Dedifferentiated amniotic fluid mesenchymal stem cell (primary cell): ENCODE measurements at regions not wholly inside any gene's neighbourhood (a gene's known extent, or its start where the extent isn't known, plus 50 kb on each side); places are given as distances from the start of the nearest gene placed in this dataset.
A peak's percentile ranks its signal among the peaks of the same experiment; 100 is the strongest.
"Not testable (repeated sequence)": the region's sequence is repeated elsewhere in the genome, so short reads cannot be mapped to it uniquely, and the experiment has no call there.

ENCODE experiments used
- DNase-seq: peaks from one replicate; pipeline ENCODE4 v3.0.0-alpha.2; 2016; ENCODE audit errors: extremely low spot score

DNA sequence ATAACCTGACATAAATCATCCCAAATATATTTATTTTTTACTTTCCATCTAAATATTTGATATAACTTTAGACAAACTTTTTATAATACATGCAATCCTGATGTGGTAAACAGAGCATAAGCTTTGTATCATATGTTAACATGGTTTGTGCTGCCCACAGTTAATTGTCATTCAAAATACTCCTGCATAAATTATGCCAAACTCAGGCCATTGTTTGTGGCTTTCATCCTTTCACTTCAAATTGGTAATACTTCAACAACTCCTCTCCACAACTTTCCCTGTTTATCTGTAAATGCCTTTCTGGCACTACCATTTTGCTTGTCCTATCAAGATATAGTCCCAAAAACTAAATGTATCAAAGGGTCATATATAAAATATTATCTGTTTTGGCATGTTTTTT is 586.7 kb downstream of the HINT1 start:
- no peak for DNase-seq

- peak; percentile 27 for DNase-seq
Measured at GRCh38 chr5:130571076-130571475, 594.0 kb downstream of the HINT1 start.

DNA sequence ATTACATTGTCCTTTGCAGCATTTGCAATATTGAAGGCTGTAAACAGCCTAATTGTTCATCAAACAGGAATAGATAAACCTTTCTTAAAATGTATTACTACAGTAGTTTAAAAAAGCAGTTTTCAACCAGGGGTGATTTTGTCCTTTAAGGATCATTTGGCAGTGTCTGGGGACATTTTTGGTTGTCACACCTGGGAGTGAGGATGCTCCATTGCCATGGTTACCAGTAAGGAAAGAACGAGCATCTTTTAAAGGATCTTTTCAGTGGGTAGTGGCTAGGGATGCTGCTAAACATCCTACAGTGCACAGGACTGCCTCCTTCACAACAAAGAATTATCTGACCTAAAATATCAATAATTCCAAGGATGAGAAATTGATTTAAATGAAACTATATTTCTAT is 596.3 kb downstream of the HINT1 start:
- DNase-seq: no peak

- no peak for DNase-seq
Measured at GRCh38 chr5:130555429-130555828, 609.6 kb downstream of the HINT1 start.

DNA sequence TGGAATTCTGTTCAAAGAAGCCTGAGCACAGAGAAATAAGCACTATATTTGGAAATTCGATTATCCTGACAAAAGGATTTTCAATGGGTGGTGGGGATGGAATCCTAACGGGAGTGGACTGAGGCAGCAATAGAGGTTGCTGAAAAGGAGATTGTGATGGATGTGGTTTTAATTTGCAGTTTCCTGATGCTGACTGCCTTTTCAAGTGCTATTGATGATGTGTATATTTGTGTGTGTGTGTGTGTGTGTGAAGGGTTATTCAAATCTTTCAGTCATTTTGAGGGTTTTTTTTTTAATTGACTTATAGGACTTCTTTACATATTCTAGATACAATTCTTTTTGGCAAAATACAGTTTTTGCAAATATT is 614.5 kb downstream of the HINT1 start:
- DNase-seq: no peak

DNA sequence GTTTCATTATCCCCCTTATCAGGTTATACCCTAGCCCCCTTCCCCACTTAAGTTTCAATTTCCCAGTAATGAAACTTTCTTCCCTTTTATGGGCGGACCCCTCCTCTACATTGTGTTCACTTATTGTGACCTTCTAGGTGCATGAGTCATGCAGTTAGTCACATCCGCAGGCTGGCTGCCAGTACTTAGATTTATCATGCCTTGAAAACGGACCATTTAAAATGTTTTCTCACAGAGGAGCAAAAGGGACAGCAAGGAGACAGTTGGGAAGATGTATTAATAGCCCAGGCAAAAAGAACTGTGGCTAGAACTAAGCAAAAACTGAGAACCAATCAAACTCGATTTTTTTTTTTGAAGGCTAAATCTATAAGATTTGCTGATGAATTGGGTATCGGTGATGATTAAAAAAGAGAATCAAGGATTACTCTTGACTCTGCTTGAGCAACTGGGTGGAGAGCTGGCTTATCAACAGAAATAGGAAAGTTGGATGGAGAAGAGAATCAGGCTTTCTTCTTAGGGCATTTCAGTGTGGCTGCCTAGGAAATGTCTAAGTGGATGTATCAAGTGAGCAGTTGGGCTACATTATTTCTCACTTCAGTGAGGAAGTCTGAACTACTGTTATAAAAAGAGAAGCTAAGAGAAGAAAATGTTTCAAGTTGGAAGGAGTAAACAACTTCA is 615.0 kb downstream of the HINT1 start:
- DNase-seq: peak; percentile 27

- no peak for DNase-seq
Measured at GRCh38 chr5:130546211-130546610, 618.8 kb downstream of the HINT1 start.

DNA sequence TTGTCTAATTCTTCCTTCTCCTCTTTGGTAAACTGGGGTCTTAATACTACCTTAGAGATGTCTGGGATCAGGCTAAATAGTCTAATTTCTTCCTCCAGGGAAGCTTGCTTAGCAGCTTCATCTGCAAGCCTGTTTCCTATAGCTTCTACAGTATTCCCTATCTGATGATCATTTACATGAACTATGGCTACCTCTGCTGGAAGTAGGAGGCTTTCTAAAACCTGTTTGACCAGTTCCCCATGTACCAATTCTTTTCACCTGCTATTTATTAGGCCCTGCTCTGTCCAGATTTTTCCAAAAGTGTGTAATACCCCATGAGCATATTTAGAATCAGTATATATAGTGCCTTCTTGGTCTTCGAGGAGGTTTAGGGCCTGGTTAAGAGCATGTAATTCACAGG is 619.8 kb downstream of the HINT1 start:
- no peak for DNase-seq

DNA sequence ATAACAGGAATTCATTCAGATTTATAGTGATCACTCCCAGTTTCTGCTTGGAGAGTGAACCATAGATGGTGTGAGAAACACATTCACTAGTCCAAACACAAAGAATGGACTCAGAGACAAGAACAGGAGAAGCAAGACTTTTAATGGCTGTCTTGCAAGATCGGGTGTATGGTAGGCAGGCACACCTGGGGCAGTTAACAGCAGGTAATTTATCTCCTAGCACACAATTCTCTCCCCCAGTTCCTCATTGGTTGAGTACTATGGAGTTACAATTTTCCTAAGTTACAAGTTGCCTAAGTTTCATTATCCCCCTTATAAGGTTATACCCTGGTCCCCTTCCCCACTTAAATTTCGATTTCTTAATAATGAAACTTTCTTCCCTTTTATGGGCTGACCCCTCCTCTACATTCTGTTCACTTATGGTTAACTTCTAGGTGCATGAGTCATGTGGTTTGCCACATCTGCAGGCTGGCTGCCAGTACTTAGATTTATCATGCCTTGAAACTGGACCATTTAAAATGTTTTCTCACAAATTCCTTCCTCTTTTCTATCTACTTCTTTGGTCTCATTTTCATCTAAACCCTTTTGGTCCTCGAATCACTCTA is 623.3 kb downstream of the HINT1 start:
- no peak for DNase-seq

- DNase-seq: no peak
Measured at GRCh38 chr5:130536691-130537090, 628.4 kb downstream of the HINT1 start.

- DNase-seq: no peak
Measured at GRCh38 chr5:130532786-130533185, 628.5 kb downstream of the CHSY3 start.

DNA sequence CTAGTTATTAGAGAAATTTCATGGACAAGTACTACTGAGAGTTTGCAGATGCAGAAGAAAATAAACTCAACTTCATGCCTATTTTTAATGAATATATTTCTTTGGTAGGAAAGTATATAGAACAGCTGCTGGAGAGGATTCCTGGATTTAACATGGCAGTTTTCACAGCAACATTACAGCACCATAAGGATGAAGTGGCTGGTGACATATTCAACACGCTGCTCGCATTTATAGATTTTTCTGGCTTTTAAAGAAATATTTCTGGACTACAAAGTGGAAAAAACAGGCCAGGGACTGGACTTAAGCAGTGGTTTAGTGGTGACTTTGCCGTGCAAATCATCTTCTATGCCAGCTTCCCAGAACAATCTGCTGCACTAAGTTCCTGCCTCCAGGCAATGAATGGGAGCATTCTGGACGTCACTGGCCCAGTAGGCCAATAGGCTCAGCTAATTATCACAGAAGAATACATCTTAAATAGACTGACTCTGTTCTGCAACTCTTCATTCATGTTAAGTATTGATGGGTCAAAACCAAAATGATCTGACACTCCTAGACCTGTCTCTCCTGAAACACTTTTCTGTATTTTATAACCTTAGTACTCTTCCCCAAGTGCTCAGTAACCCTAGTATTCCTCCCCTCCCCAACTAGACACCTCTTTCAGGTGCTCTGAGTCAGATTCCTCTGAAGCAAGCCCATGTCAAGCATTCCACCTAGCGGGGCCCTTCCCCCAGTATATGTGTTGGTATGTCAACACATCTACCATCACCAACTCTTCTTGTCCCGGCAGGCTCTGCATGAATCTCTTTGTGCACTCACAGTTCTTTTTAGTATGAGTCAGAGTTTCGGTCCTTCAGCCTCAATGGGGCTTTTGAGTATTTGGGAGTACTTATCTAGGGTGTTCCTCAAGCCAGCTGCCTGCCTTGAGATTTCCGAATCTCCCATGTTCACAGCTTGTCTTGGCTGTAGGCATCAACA is 625.5 kb downstream of the CHSY3 start:
- no peak for DNase-seq

DNA sequence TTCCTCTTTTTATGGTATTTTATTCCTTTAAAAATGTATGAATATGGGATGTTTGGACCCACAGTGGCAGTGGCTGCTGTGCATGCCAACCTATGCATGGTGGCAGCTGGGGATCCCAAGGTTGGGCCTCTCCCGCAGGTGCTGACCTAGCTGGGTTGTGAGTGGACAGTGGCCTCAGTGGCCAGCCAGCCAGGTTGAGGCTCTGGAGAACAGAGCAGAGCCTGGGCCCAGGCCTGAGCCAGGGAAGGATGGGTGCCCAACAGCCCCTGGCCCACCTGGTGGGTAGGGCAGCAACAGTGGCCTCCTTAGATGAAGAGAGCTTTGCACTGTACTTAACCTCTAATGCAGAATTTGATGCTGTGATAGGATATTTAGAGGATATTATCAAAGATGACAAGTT is 624.8 kb downstream of the CHSY3 start:
- DNase-seq: no peak

DNA sequence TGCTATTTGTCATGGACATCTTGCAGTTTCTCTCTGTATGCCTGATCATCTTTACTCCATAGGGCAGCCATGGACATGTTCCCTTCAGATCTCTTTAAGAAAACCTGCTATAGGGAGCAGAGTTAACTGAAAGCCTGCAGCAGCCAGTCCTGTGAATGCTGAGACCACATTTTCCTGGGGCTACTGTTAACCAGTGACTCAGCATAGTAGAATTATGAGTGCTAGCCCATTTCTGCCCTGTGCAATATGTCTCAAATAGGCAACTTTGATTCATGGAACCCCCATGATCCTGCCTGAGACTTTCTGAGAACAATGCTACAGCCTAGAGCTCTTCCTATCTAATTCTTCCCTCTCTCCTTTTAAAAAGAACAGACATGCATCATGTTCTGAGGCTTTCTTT is 624.2 kb downstream of the CHSY3 start:
- no peak for DNase-seq

DNA sequence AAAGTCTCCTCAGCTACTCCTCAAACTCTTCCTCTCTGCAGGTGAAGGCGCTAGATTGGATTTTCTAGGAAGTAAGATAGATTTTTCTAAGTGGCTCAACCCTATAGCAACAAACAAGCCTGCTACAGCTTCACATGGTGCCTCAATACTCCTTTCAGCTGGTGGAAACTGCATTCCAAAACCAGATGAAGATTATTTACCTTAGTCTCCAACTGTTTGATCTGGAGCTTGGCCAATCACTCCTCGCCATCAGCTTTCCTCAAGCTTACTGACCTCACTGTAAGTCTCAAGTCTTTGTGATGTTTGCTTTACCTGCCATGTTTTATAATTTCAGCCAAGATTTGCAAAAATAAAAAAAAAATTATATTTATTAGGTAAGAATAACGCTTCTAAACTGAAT is 622.4 kb downstream of the CHSY3 start:
- DNase-seq: no peak

DNA sequence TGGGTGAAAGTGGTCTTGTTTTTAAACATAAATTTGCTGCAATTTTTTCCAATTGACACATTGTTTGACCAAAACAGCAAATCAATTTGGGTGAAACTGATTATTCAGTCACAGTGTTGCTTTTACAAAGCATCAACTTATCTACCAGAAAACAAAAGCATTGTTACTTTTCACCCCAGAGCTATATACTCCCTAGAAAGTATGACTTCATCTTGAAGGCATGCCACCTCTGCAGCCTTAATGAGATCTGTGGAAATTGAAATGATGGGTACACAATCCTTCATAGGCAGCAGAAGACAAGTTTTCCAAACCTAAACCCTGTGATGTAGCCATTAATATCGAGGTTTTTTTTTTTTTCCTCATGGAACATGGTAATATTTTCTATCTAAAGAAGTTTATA is 615.9 kb downstream of the CHSY3 start:
- DNase-seq: no peak

DNA sequence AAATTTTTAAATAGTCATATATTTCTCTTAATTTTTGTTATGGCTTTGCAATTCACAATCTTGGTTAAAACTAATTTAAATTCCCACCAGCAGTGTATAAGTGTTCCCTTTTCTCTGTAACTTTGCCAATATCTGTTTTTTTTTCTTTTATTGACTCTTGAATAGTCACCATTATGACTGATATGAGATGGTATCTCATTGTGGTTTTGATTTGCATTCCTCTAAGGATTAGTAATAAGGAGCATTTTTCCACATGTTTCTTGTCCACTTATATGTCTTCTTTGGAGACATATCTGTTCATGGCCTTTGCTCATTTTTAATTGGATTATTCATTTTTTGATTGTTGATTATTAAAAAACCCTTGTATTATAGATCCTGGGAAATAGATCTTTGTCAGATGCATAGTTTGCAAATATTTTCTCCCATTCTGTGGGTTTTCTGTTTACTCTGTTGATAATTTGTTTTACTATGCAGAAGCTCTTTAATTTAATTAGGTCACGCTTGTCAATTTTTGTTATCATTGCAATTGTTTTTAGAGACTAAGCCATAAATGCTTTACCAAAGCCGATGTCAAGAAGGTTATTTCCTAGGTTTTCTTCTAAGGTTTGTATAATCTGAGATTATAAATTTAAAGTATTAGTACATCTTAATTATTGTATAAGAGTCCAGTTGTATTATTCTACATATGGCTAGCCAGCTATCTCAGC is 610.9 kb downstream of the CHSY3 start:
- DNase-seq: peak; percentile 51

DNA sequence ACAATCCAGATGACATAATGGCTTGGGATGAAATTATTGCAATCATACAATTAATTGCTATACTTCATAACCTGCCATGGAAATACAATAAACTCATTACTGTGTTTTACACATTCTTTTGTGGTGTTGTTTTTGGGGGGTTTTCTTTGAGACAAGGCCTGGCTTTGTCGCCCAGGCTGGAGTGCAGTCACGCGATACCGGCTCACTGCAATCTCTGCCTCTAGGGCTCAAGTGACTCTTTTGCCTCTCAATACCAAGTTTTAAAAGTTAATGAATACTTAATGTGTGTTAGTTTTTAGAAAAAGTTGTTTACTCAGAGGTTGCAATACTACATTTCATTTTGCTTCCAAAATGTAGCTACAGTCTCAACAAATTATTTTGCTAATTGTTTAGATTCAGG is 598.4 kb downstream of the CHSY3 start:
- DNase-seq: no peak

- no peak for DNase-seq
Measured at GRCh38 chr5:130501151-130501865, 597.0 kb downstream of the CHSY3 start.

DNA sequence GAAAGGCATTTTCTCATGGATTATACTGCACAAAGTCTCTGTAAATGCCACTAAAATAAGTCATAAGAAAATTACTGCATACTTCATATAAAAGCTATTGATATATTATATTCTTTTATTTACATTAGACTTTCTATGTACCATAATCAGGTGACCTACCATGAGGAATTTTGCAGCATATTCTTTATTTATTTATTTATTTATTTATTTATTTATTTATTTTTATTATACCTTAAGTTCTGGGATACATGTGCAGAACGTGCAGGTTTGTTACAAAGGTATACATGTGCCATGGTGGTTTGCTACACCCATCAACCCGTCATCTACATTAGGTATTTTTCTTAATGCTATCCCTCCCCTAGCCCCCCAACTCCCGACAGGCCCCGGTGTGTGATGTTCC is 596.2 kb downstream of the CHSY3 start:
- DNase-seq: not testable (repeated sequence)

DNA sequence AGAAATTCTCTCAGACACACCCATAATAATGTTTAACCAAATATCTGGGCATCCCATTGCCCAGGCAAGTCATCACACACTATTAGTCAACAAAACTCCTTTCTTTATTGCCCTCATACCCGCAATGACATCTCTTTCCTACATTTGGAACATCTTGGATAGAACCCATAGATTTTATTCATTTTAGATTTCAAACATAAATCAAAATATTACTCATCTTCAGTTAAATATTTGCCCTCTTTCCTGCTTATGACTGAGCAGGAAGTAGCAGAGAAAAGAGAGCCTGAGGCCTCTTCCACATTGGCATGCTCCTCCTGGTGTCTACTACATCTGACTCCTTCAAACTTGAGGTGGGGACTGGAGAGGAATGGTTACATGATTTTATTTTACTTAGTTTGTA is 592.0 kb downstream of the CHSY3 start:
- DNase-seq: no peak

DNA sequence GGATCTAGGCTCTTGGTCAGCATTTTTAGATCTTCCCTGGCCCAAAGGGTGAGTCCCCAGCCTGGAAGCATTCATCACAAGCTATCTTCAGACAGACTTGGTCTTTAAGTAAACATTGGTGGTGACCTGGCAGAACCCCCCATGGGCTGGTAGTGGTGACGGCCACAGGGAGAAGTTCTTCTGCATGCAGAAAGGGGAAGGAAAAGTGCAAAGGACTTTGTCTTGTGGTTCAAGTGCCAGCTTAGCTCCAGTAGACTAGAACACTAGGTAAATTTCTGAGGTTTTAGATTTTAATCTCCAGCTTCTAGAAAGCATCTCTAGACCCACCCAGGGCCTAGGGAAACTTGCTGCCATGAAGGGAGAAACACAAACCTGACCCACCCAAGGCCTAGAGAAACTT is 584.0 kb downstream of the CHSY3 start:
- no peak for DNase-seq
